Activated T-cell treated with anti-CD3 and anti-CD28 coated beads, Interleukin-2, amount 50 U/mL, for 4 hours (primary cell): ENCODE measurements at regions not wholly inside any gene's neighbourhood (a gene's known extent, or its start where the extent isn't known, plus 50 kb on each side); places are given as distances from the start of the nearest gene placed in this dataset.
A peak's percentile ranks its signal among the peaks of the same experiment; 100 is the strongest.
"Not testable (repeated sequence)": the region's sequence is repeated elsewhere in the genome, so short reads cannot be mapped to it uniquely, and the experiment has no call there.

Source experiments
- ATAC-seq, 2 donors: fragments of 200-7000 bp; cut with Tn5 transposase; one replicate each; pipeline ENCODE4 v1.10.0; 2021
- DNase-seq: peaks from one replicate; pipeline ENCODE4 v3.0.0-alpha.2; 2020
- H3K27me3 Mint-ChIP-seq: one replicate; pipeline ENCODE4 v1.8.0; 2021; ENCODE audit warnings: low read depth, mixed read lengths
- H3K36me3 Mint-ChIP-seq: one replicate; pipeline ENCODE4 v1.8.0; 2022; ENCODE audit warnings: mixed read lengths; ENCODE audit not compliant: insufficient read depth
- H3K4me1 Mint-ChIP-seq: one replicate; pipeline ENCODE4 v1.8.0; 2021; ENCODE audit warnings: low read depth, mixed read lengths
- H3K4me3 Mint-ChIP-seq: one replicate; pipeline ENCODE4 v1.8.0; 2021; ENCODE audit warnings: mild to moderate bottlenecking, moderate library complexity, mixed read lengths
- H3K9me3 Mint-ChIP-seq: one replicate; pipeline ENCODE4 v1.8.0; 2021; ENCODE audit warnings: mixed read lengths

- not testable (repeated sequence) for H3K9me3 Mint-ChIP-seq, H3K36me3 Mint-ChIP-seq, H3K4me1 Mint-ChIP-seq, H3K4me3 Mint-ChIP-seq, H3K27me3 Mint-ChIP-seq, DNase-seq
- ATAC-seq: peak in 1 of 2 donors; percentile 55
Observed at GRCh38 chr19:13672480-13673175, 91.7 kb upstream of the MRI1 start.

- peaks cover 7% of the 10 kb centered on the region for H3K27me3 Mint-ChIP-seq
- peaks cover 3% of the 10 kb centered on the region for H3K9me3 Mint-ChIP-seq
- no peaks in the 10 kb centered on the region for H3K36me3 Mint-ChIP-seq
- no peak overlapping the region for H3K4me3 Mint-ChIP-seq
- no peak for ATAC-seq
- no peaks in the 10 kb centered on the region for H3K4me1 Mint-ChIP-seq
- DNase-seq: no peak
Observed at GRCh38 chr19:13670846-13671245, 93.5 kb upstream of the MRI1 start.

- ATAC-seq (no peak), DNase-seq (no peak)
- H3K9me3 Mint-ChIP-seq: peaks cover 3% of the 10 kb centered on the region
- peaks cover 4% of the 10 kb centered on the region for H3K27me3 Mint-ChIP-seq
- no peaks in the 10 kb centered on the region for H3K4me1 Mint-ChIP-seq
- H3K36me3 Mint-ChIP-seq: no peaks in the 10 kb centered on the region
- H3K4me3 Mint-ChIP-seq: no peak overlapping the region
Observed at GRCh38 chr19:13669780-13670355, 94.5 kb upstream of the MRI1 start.

- Mint-ChIP-seq H3K9me3 (peaks cover 3% of the 10 kb centered on the region), H3K27me3 (peaks cover 4% of the 10 kb centered on the region), H3K36me3 (no peaks in the 10 kb centered on the region), H3K4me3 (no peak overlapping the region), H3K4me1 (no peaks in the 10 kb centered on the region)
- ATAC-seq: no peak
- DNase-seq: no peak
Observed at GRCh38 chr19:13668964-13669363, 95.4 kb upstream of the MRI1 start.

- ATAC-seq (no peak), DNase-seq (no peak)
- Mint-ChIP-seq H3K9me3 (no peaks in the 10 kb centered on the region), H3K27me3 (peaks cover 6% of the 10 kb centered on the region), H3K4me1 (no peaks in the 10 kb centered on the region), H3K4me3 (no peak overlapping the region), H3K36me3 (no peaks in the 10 kb centered on the region)
Observed at GRCh38 chr19:13666165-13666564, 98.2 kb upstream of the MRI1 start.

- Mint-ChIP-seq H3K4me1 (no peaks in the 10 kb centered on the region), H3K36me3 (no peaks in the 10 kb centered on the region), H3K4me3 (no peak overlapping the region), H3K27me3 (peaks cover 6% of the 10 kb centered on the region), H3K9me3 (no peaks in the 10 kb centered on the region)
- DNase-seq: no peak
- no peak for ATAC-seq
Observed at GRCh38 chr19:13665125-13665905, 99.0 kb upstream of the MRI1 start.

GRCh38 chr19:13652810-13653590, 111.3 kb upstream of the MRI1 start:
- H3K4me3 Mint-ChIP-seq: no peak overlapping the region
- peaks cover 2% of the 10 kb centered on the region for H3K27me3 Mint-ChIP-seq
- peaks cover 4% of the 10 kb centered on the region for H3K9me3 Mint-ChIP-seq
- no peaks in the 10 kb centered on the region for H3K36me3 Mint-ChIP-seq
- ATAC-seq: no peak
- peaks cover 6% of the 10 kb centered on the region for H3K4me1 Mint-ChIP-seq
- no peak for DNase-seq

GRCh38 chr19:13646758-13647157, 117.6 kb upstream of the MRI1 start:
- DNase-seq: no peak
- H3K9me3 Mint-ChIP-seq: no peaks in the 10 kb centered on the region
- H3K4me1 Mint-ChIP-seq: no peaks in the 10 kb centered on the region
- no peaks in the 10 kb centered on the region for H3K36me3 Mint-ChIP-seq
- no peak for ATAC-seq
- no peak overlapping the region for H3K4me3 Mint-ChIP-seq
- H3K27me3 Mint-ChIP-seq: peaks cover 9% of the 10 kb centered on the region

- H3K9me3 Mint-ChIP-seq: no peaks in the 10 kb centered on the region
- no peaks in the 10 kb centered on the region for H3K4me1 Mint-ChIP-seq
- ATAC-seq: no peak
- H3K36me3 Mint-ChIP-seq: no peaks in the 10 kb centered on the region
- peaks cover 11% of the 10 kb centered on the region for H3K27me3 Mint-ChIP-seq
- no peak overlapping the region for H3K4me3 Mint-ChIP-seq
- no peak for DNase-seq
Observed at GRCh38 chr19:13644645-13645044, 119.7 kb upstream of the MRI1 start.

- H3K4me3 Mint-ChIP-seq: no peak overlapping the region
- H3K4me1 Mint-ChIP-seq: no peaks in the 10 kb centered on the region
- DNase-seq: no peak
- no peaks in the 10 kb centered on the region for H3K9me3 Mint-ChIP-seq
- H3K27me3 Mint-ChIP-seq: peaks cover 19% of the 10 kb centered on the region
- ATAC-seq: no peak
- no peaks in the 10 kb centered on the region for H3K36me3 Mint-ChIP-seq
Observed at GRCh38 chr19:13640611-13641010, 123.7 kb upstream of the MRI1 start.

- Mint-ChIP-seq H3K27me3 (peaks cover 22% of the 10 kb centered on the region), H3K9me3 (no peaks in the 10 kb centered on the region), H3K36me3 (no peaks in the 10 kb centered on the region), H3K4me1 (no peaks in the 10 kb centered on the region), H3K4me3 (no peak overlapping the region)
- ATAC-seq (no peak), DNase-seq (no peak)
Observed at GRCh38 chr19:13639342-13639929, 124.9 kb upstream of the MRI1 start.

GRCh38 chr19:13637664-13638063, 126.7 kb upstream of the MRI1 start:
- Mint-ChIP-seq H3K4me1 (no peaks in the 10 kb centered on the region), H3K4me3 (no peak overlapping the region), H3K36me3 (no peaks in the 10 kb centered on the region), H3K27me3 (peaks cover 22% of the 10 kb centered on the region), H3K9me3 (no peaks in the 10 kb centered on the region)
- DNase-seq: no peak
- peak; percentile 40 to 63 for ATAC-seq

GRCh38 chr19:13634658-13635057, 128.4 kb upstream of the CACNA1A start:
- H3K36me3 Mint-ChIP-seq: no peaks in the 10 kb centered on the region

GRCh38 chr19:13633522-13633922, 127.2 kb upstream of the CACNA1A start:
- Mint-ChIP-seq H3K4me3 (no peak overlapping the region), H3K27me3 (peaks cover 18% of the 10 kb centered on the region), H3K36me3 (no peaks in the 10 kb centered on the region), H3K4me1 (peaks cover 1% of the 10 kb centered on the region), H3K9me3 (no peaks in the 10 kb centered on the region)
- DNase-seq: no peak
- ATAC-seq: no peak

More at GRCh38 chr19:13634658-13635057, 128.4 kb upstream of the CACNA1A start:
- H3K4me3 Mint-ChIP-seq: no peak overlapping the region
- DNase-seq: no peak
- no peaks in the 10 kb centered on the region for H3K9me3 Mint-ChIP-seq
- peaks cover 1% of the 10 kb centered on the region for H3K4me1 Mint-ChIP-seq
- peaks cover 22% of the 10 kb centered on the region for H3K27me3 Mint-ChIP-seq
- no peak for ATAC-seq
